Caco-2 (cell line): ENCODE measurements at regions not wholly inside any gene's neighbourhood (a gene's known extent, or its start where the extent isn't known, plus 50 kb on each side); places are given as distances from the start of the nearest gene placed in this dataset.

Experiments used
- BruUV-seq: library from RNA; stranded (reverse); fragments of 400-500 nt; replicated peaks from 2 replicates; lab custom pipeline; 2021; lab: Mats Ljungman, UMichigan
- CTCF ChIA-PET: fragments of 300-600 bp; sonication (Branson Sonifier 250); formaldehyde crosslinking; loops from one replicate; lab custom pipeline; 2022; ENCODE audit warnings: antibody characterized with exemption; lab: Charles Lee
- POLR2A ChIA-PET: fragments of 300-600 bp; sonication (Branson Sonifier 250); formaldehyde crosslinking; loops from one replicate; lab custom pipeline; 2022; ENCODE audit warnings: antibody characterized with exemption; lab: Charles Lee
- DNase-seq, 2 experiments: peaks; one replicate each; pipeline versions ENCODE4 v3.0.0 to v3.0.0-alpha.2; 2020 to 2022
- H3K27me3 ChIP-seq: replicated peaks from 2 replicates; pipeline ENCODE4 v1.6.0; 2011; ENCODE audit warnings: low read length; ENCODE audit not compliant: control insufficient read depth, insufficient read depth
- H3K36me3 ChIP-seq: 2 replicates; pipeline ENCODE4 v1.5.1; 2011; ENCODE audit warnings: low read length; ENCODE audit not compliant: control insufficient read depth, insufficient read depth
- H3K4me1 ChIP-seq: fragments of 250-450 bp; sonication (Bioruptor Pico); 2 replicates; pipeline ENCODE4 v1.5.1; 2020; ENCODE audit warnings: mild to moderate bottlenecking
- H3K4me3 ChIP-seq: 2 replicates; pipeline ENCODE4 v1.5.1; 2011; ENCODE audit warnings: low read depth, mild to moderate bottlenecking, control low read depth, low read length
- H3K9me3 ChIP-seq: fragments of 250-450 bp; sonication (Bioruptor Pico); 2 replicates; pipeline ENCODE4 v1.5.1; 2020; ENCODE audit warnings: mild to moderate bottlenecking, moderate library complexity
- H3K27ac Mint-ChIP-seq: one replicate; pipeline ENCODE4 v1.8.0; 2022; ENCODE audit warnings: mixed read lengths; ENCODE audit not compliant: unreplicated experiment
- H3K27me3 Mint-ChIP-seq: one replicate; pipeline ENCODE4 v1.8.0; 2022; ENCODE audit warnings: mixed read lengths; ENCODE audit not compliant: insufficient read depth, unreplicated experiment
- H3K36me3 Mint-ChIP-seq: one replicate; pipeline ENCODE4 v1.8.0; 2022; ENCODE audit warnings: mild to moderate bottlenecking, mixed read lengths; ENCODE audit not compliant: insufficient read depth, unreplicated experiment
- H3K4me1 Mint-ChIP-seq: one replicate; pipeline ENCODE4 v1.8.0; 2022; ENCODE audit warnings: low read depth, mixed read lengths; ENCODE audit not compliant: unreplicated experiment
- H3K4me3 Mint-ChIP-seq: one replicate; pipeline ENCODE4 v1.8.0; 2022; ENCODE audit warnings: mild to moderate bottlenecking, moderate library complexity, mixed read lengths; ENCODE audit not compliant: unreplicated experiment
- H3K9me3 Mint-ChIP-seq: one replicate; pipeline ENCODE4 v1.8.0; 2022; ENCODE audit warnings: mixed read lengths; ENCODE audit not compliant: unreplicated experiment
- intact Hi-C: fragments of 100-400 bp; cut with micrococcal nuclease; formaldehyde crosslinking; loops from one replicate; pipeline ENCODE4 v1.10.0; 2022; ENCODE audit not compliant: unreplicated experiment
- TF ChIP-seq, protein P1 (sequence below), 2 experiments: fragments of 200-600 bp in 1 of 2; IDR thresholded peaks; 1 replicate in 1 of 2; 2 replicates in 1 of 2; pipeline versions ENCODE4 v1.5.1 to v1.8.0; 2011 to 2022; ENCODE audit warnings: antibody characterized with exemption in 1 of 2, control low read depth in 1 of 2, inconsistent platforms in 1 of 2, low read depth in 1 of 2, low read length in 1 of 2, mild to moderate bottlenecking in 1 of 2, moderate library complexity in 1 of 2; ENCODE audit not compliant: insufficient read depth in 1 of 2, severe bottlenecking in 1 of 2, unreplicated experiment in 1 of 2

DNA sequence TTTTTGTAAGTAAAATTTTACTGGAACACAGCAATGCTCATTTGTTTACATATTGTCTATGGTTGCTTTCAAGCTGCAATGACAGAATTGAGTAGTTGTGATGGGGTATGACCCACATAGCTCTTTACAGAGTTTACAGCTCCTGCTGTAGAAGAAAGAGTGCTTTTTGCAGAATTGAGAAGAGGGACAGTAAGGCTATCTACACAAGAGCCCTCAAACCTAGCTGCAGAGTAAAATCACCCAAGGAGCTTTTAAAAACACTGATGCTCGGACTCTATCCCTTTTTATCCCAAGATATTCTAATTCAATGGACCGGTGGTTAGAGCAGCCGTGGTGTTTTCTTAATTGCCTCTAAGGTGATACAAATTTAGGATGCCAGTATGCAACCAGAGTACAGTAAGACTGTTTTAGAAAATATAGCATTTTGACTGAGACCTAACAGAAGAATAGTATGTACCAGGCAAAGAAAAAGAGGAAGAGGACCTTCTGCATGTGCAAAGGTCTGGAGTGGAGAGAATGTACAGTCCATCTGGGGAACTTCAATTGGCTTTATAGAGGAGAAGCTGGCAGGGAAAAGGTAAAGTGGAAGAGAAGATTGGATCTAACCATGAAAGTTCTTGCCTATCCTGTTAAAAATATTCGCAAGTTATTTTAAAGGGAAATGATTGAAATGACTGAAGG, 663.6 kb upstream of the CPEB2 start:
- ChIA-PET POLR2A (no interaction called here), CTCF (no interaction called here)
- intact Hi-C loops = no loop called here
- no peak overlapping the region for H3K4me3 ChIP-seq
- H3K4me3 Mint-ChIP-seq = no peak overlapping the region
- no peak overlapping the region for H3K27ac Mint-ChIP-seq
- BruUV-seq = no TSS peak
- no peak for DNase-seq
- H3K27me3 Mint-ChIP-seq = peaks cover 3% of the 10 kb centered on the region
- H3K4me1 ChIP-seq = no peaks in the 10 kb centered on the region
- no peaks in the 10 kb centered on the region for H3K9me3 Mint-ChIP-seq
- H3K9me3 ChIP-seq = no peaks in the 10 kb centered on the region
- no peaks in the 10 kb centered on the region for H3K4me1 Mint-ChIP-seq
- H3K36me3 ChIP-seq = no peaks in the 10 kb centered on the region
- no peaks in the 10 kb centered on the region for H3K36me3 Mint-ChIP-seq
- TF ChIP-seq, protein P1, sequence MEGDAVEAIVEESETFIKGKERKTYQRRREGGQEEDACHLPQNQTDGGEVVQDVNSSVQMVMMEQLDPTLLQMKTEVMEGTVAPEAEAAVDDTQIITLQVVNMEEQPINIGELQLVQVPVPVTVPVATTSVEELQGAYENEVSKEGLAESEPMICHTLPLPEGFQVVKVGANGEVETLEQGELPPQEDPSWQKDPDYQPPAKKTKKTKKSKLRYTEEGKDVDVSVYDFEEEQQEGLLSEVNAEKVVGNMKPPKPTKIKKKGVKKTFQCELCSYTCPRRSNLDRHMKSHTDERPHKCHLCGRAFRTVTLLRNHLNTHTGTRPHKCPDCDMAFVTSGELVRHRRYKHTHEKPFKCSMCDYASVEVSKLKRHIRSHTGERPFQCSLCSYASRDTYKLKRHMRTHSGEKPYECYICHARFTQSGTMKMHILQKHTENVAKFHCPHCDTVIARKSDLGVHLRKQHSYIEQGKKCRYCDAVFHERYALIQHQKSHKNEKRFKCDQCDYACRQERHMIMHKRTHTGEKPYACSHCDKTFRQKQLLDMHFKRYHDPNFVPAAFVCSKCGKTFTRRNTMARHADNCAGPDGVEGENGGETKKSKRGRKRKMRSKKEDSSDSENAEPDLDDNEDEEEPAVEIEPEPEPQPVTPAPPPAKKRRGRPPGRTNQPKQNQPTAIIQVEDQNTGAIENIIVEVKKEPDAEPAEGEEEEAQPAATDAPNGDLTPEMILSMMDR (IDR thresholded peaks at IDR 0.05; ENCODE audit: insufficient read depth in 1 of 2, low read depth in 1 of 2, low read length in 1 of 2, severe bottlenecking in 1 of 2, unreplicated experiment in 1 of 2) = no peak
- no peaks in the 10 kb centered on the region for H3K27me3 ChIP-seq

DNA sequence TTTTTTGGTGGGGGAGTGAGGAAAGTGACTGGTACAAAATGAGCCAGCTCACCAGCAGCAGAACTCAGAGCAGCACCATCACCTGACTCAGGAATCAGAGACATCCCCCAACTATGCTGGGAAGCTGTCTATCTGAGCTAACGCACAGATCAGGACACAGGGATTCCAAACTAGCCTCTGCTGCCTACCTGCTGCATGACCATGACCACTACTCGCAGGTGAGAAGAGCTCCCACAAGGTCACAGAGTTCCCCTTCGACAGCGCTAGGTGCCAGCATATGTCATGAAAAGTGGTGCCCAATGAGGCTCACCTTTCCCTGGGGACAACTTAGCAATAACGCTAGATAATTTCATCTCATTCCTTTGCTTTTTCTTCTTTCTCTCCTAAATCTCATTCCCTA, 662.6 kb upstream of the CPEB2 start:
- no peaks in the 10 kb centered on the region for H3K36me3 ChIP-seq
- no peak overlapping the region for H3K27ac Mint-ChIP-seq
- no peaks in the 10 kb centered on the region for H3K27me3 ChIP-seq
- H3K4me3 Mint-ChIP-seq = no peak overlapping the region
- peaks cover 5% of the 10 kb centered on the region for H3K27me3 Mint-ChIP-seq
- no peak for DNase-seq
- H3K4me1 ChIP-seq = no peaks in the 10 kb centered on the region
- POLR2A ChIA-PET = no interaction called here
- intact Hi-C loops = no loop called here
- no TSS peak for BruUV-seq
- TF ChIP-seq, protein P1 (IDR thresholded peaks at IDR 0.05; ENCODE audit: insufficient read depth in 1 of 2, low read depth in 1 of 2, low read length in 1 of 2, severe bottlenecking in 1 of 2, unreplicated experiment in 1 of 2) = no peak
- no peaks in the 10 kb centered on the region for H3K36me3 Mint-ChIP-seq
- no peaks in the 10 kb centered on the region for H3K9me3 Mint-ChIP-seq
- H3K4me1 Mint-ChIP-seq = no peaks in the 10 kb centered on the region
- H3K9me3 ChIP-seq = no peaks in the 10 kb centered on the region
- CTCF ChIA-PET = no interaction called here
- no peak overlapping the region for H3K4me3 ChIP-seq

DNA sequence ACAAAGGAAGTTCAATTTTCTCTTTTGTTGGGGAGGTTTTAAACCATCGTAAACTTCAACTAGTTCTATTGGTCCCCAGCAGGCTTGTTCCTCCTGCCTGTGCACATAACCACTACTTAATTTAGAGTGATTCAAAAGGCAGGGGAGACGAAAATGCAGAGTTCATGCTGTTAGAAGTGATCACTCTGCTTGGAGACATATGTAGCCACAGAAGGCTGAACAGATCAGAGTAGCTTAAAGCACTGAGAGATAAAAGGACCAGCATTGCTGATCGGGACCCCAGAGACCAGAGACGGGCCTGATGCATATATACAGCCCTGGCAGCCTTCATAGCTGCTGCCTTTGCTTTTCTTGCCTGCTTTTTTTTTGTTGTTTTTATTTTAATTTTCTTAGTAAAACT, 662.0 kb upstream of the CPEB2 start:
- ChIA-PET CTCF (no interaction called here), POLR2A (no interaction called here)
- Mint-ChIP-seq H3K36me3 (no peaks in the 10 kb centered on the region), H3K4me1 (no peaks in the 10 kb centered on the region), H3K4me3 (no peak overlapping the region), H3K9me3 (no peaks in the 10 kb centered on the region), H3K27me3 (peaks cover 5% of the 10 kb centered on the region), H3K27ac (no peak overlapping the region)
- intact Hi-C loops = no loop called here
- H3K4me3 ChIP-seq = no peak overlapping the region
- BruUV-seq = no TSS peak
- no peaks in the 10 kb centered on the region for H3K9me3 ChIP-seq
- H3K36me3 ChIP-seq = no peaks in the 10 kb centered on the region
- H3K4me1 ChIP-seq = no peaks in the 10 kb centered on the region
- no peaks in the 10 kb centered on the region for H3K27me3 ChIP-seq
- DNase-seq = no peak
- TF ChIP-seq, protein P1 (IDR thresholded peaks at IDR 0.05; ENCODE audit: insufficient read depth in 1 of 2, low read depth in 1 of 2, low read length in 1 of 2, severe bottlenecking in 1 of 2, unreplicated experiment in 1 of 2) = no peak
